ENCODE measurements at regions not wholly inside any gene's neighbourhood (a gene's known extent, or its start where the extent isn't known, plus 50 kb on each side); places are given as distances from the start of the nearest gene placed in this dataset.
"Not testable (repeated sequence)": the region's sequence is repeated elsewhere in the genome, so short reads cannot be mapped to it uniquely, and the experiment has no call there.

DNA sequence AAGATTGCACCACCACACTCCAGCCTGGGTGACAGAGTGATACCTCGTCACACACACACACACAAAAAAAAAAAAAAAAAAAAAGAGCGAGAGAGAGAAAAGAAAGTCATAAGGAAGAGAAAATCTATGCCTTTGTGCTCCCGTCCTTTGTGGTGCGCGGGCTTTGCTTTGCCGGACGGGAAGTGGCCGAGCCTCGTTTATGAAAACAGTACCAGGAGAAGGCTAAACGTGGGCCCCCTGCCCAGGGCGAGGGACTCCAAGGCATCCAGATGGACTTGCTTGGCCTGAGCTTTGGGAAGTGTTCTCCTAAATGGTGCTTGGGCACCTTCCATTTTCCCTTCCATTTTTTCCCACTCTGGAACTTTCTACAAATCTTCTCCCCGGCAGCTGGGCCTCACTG lies 109.3 kb upstream of the LRPAP1 start:
- H3K4me3 ChIP-seq (ENCODE audit: low read length in 2 of 2): no peak overlapping the region
- H3K9me3 ChIP-seq (ENCODE audit: control insufficient read depth in 2 of 2, low read length in 2 of 2): no peaks in the 10 kb centered on the region
- H3K27me3 ChIP-seq (ENCODE audit: control insufficient read depth in 2 of 2, insufficient read depth in 2 of 2, low read length in 2 of 2): peaks cover 0 to 3% of the 10 kb centered on the region in 2 donors
- H3K4me1 ChIP-seq (ENCODE audit: control insufficient read depth in 2 of 2, insufficient read depth in 2 of 2, low read length in 2 of 2): no peaks in the 10 kb centered on the region
- H3K27ac ChIP-seq (ENCODE audit: low read depth in 2 of 2, low read length in 2 of 2): no peak overlapping the region
- no peak overlapping the region for H3K9ac ChIP-seq (ENCODE audit: low read depth in 1 of 2, low read length in 2 of 2)
- H3K36me3 ChIP-seq (ENCODE audit: control insufficient read depth in 2 of 2, insufficient read depth in 2 of 2, low read length in 2 of 2): no peaks in the 10 kb centered on the region

GRCh38 chr4:3640587-3640962 lies 108.4 kb upstream of the LRPAP1 start:
- no peak overlapping the region for H3K9ac ChIP-seq (ENCODE audit: low read depth in 1 of 2, low read length in 2 of 2)
- no peak overlapping the region for H3K27ac ChIP-seq (ENCODE audit: low read depth in 2 of 2, low read length in 2 of 2)
- H3K36me3 ChIP-seq (ENCODE audit: control insufficient read depth in 2 of 2, insufficient read depth in 2 of 2, low read length in 2 of 2): no peaks in the 10 kb centered on the region
- no peaks in the 10 kb centered on the region for H3K4me1 ChIP-seq (ENCODE audit: control insufficient read depth in 2 of 2, insufficient read depth in 2 of 2, low read length in 2 of 2)
- no peaks in the 10 kb centered on the region for H3K27me3 ChIP-seq (ENCODE audit: control insufficient read depth in 2 of 2, insufficient read depth in 2 of 2, low read length in 2 of 2)
- no peak overlapping the region for H3K4me3 ChIP-seq (ENCODE audit: low read length in 2 of 2)
- no peaks in the 10 kb centered on the region for H3K9me3 ChIP-seq (ENCODE audit: control insufficient read depth in 2 of 2, low read length in 2 of 2)

- Histone ChIP-seq H3K27ac (ENCODE audit: low read depth in 2 of 2, low read length in 2 of 2) (no peak overlapping the region), H3K4me1 (ENCODE audit: control insufficient read depth in 2 of 2, insufficient read depth in 2 of 2, low read length in 2 of 2) (no peaks in the 10 kb centered on the region), H3K27me3 (ENCODE audit: control insufficient read depth in 2 of 2, insufficient read depth in 2 of 2, low read length in 2 of 2) (no peaks in the 10 kb centered on the region), H3K9me3 (ENCODE audit: control insufficient read depth in 2 of 2, low read length in 2 of 2) (no peaks in the 10 kb centered on the region), H3K36me3 (ENCODE audit: control insufficient read depth in 2 of 2, insufficient read depth in 2 of 2, low read length in 2 of 2) (no peaks in the 10 kb centered on the region), H3K9ac (ENCODE audit: low read depth in 1 of 2, low read length in 2 of 2) (no peak overlapping the region), H3K4me3 (ENCODE audit: low read length in 2 of 2) (no peak overlapping the region)
Measured at GRCh38 chr4:3639613-3640586, 107.7 kb upstream of the LRPAP1 start.

DNA sequence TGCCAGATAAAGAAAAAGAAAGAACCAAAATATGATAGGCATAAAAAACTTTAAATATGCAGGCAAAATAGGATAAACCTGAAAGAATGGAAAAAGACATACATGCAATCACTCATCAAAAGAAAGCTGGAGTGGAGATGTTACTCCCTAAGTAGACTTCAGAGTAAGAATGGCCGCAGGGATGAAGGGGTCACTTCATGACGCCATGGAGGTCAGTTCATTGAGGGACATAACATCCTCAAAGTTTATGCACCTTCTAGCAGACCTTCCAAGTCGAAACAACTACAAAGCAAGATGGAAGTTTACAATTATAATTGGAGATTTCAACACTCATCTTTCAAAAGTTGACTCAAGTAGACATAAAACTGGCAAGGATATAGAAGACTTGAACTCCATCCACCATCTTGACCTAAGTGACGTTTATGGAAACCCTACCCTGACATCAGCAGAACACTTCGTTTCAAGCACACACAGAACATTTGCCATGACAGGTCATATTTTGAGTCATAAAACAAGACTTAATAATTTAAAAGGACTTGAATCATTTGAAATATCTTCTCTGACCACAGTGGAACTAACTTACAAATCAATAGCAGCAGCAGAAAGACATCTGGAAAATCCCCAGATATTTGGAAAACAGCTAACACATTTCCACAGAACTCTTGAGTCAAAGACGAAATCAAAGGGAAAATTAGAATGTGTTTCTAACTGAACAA lies 106.0 kb upstream of the LRPAP1 start:
- Histone ChIP-seq H3K27ac (ENCODE audit: low read depth in 2 of 2, low read length in 2 of 2) (no peak overlapping the region), H3K9me3 (ENCODE audit: control insufficient read depth in 2 of 2, low read length in 2 of 2) (no peaks in the 10 kb centered on the region), H3K4me3 (ENCODE audit: low read length in 2 of 2) (no peak overlapping the region), H3K9ac (ENCODE audit: low read depth in 1 of 2, low read length in 2 of 2) (no peak overlapping the region), H3K36me3 (ENCODE audit: control insufficient read depth in 2 of 2, insufficient read depth in 2 of 2, low read length in 2 of 2) (no peaks in the 10 kb centered on the region), H3K4me1 (ENCODE audit: control insufficient read depth in 2 of 2, insufficient read depth in 2 of 2, low read length in 2 of 2) (peaks cover 0 to 2% of the 10 kb centered on the region in 2 donors), H3K27me3 (ENCODE audit: control insufficient read depth in 2 of 2, insufficient read depth in 2 of 2, low read length in 2 of 2) (no peaks in the 10 kb centered on the region)

DNA sequence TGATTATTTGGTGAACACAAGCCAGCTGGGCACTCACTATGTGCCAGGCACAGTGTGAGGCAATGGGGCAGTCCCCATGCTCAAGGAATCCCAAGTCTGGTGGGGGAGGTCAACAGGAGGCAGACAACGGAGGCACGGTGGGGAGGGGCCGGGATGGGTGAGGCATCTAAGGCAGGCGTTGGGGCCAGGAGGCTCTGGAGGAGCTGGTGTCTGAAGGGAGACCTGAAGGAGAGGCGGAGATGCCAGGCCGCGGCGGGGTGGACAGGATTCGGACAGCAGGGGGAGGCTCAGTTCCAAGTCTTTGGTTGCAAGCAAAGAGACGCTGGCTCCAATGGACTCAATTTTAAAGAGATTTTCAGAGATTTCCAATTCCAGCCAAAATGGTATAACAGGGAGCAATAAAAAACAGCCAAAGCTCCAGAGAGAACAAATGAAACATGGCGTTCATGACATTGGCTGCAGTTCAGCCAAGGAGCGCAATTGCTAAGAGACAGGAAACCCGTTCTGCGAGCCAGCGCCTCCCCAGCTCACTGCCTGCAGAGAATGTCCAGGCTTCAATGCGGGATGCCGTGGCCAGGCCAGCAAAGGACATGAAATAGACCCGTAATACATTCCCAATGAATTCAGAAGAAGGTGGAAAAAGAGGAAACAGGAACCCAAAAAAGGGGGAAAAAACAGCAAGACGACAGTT lies 105.2 kb upstream of the LRPAP1 start:
- Histone ChIP-seq H3K4me1 (ENCODE audit: control insufficient read depth in 2 of 2, insufficient read depth in 2 of 2, low read length in 2 of 2) (peaks cover 0 to 2% of the 10 kb centered on the region in 2 donors), H3K4me3 (ENCODE audit: low read length in 2 of 2) (no peak overlapping the region), H3K9me3 (ENCODE audit: control insufficient read depth in 2 of 2, low read length in 2 of 2) (no peaks in the 10 kb centered on the region), H3K27ac (ENCODE audit: low read depth in 2 of 2, low read length in 2 of 2) (no peak overlapping the region), H3K36me3 (ENCODE audit: control insufficient read depth in 2 of 2, insufficient read depth in 2 of 2, low read length in 2 of 2) (no peaks in the 10 kb centered on the region), H3K9ac (ENCODE audit: low read depth in 1 of 2, low read length in 2 of 2) (no peak overlapping the region), H3K27me3 (ENCODE audit: control insufficient read depth in 2 of 2, insufficient read depth in 2 of 2, low read length in 2 of 2) (no peaks in the 10 kb centered on the region)

DNA sequence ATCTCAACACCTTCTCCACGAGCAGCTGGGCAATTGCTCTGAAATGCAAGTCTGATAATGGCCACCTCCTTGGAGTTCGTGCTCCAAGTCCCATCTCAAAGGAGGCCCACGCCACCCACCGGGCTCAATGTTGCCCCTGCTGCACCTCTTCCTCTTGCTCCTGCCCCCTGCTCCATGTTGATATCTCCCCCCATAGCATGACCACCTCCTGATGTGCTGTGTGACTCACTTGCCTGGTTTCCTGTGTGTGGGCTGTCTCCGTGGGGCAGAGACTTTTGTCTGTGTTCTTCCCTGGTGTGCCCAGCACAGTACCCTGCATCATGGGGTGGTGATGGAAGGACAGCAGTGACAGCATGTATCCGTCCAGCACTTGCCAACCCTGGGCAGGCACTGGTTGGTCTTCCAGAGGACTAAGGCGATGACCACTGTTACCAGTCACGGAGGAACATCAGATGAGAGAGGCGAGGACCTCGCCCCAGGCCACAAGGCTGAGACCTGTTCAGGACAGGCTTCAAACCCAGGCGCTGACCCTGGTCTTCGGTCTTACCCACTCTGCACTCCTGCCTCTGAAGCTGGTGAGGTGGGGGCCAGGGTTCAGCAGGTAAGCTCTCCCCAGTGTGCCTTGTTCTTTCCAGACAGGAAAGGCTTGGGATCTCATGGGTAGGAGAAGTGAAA lies 104.6 kb upstream of the LRPAP1 start:
- Histone ChIP-seq H3K27ac (ENCODE audit: low read depth in 2 of 2, low read length in 2 of 2) (no peak overlapping the region), H3K9ac (ENCODE audit: low read depth in 1 of 2, low read length in 2 of 2) (no peak overlapping the region), H3K36me3 (ENCODE audit: control insufficient read depth in 2 of 2, insufficient read depth in 2 of 2, low read length in 2 of 2) (no peaks in the 10 kb centered on the region), H3K4me3 (ENCODE audit: low read length in 2 of 2) (no peak overlapping the region), H3K27me3 (ENCODE audit: control insufficient read depth in 2 of 2, insufficient read depth in 2 of 2, low read length in 2 of 2) (no peaks in the 10 kb centered on the region), H3K4me1 (ENCODE audit: control insufficient read depth in 2 of 2, insufficient read depth in 2 of 2, low read length in 2 of 2) (peaks cover 0 to 2% of the 10 kb centered on the region in 2 donors), H3K9me3 (ENCODE audit: control insufficient read depth in 2 of 2, low read length in 2 of 2) (no peaks in the 10 kb centered on the region)

DNA sequence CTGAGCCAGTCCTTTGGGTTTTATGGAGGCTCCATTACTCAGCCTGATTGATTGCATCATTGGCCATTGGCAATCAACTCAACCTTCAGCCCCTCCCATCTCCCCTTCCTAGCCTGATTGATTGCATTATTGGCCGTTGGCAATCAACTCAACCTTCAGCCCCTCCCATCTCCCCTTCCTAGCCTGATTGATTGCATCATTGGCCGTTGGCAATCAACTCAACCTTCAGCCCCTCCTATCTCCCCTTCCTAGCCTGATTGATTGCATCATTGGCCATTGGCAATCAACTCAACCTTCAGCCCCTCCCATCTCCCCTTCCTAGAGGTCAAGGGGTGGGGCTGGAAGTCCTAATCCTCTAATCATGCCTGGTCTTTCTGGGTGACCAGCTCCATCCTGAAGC lies 103.8 kb upstream of the LRPAP1 start:
- not testable (repeated sequence) for H3K4me1 ChIP-seq (ENCODE audit: control insufficient read depth in 2 of 2, insufficient read depth in 2 of 2, low read length in 2 of 2); H3K36me3 ChIP-seq (ENCODE audit: control insufficient read depth in 2 of 2, insufficient read depth in 2 of 2, low read length in 2 of 2); H3K9ac ChIP-seq (ENCODE audit: low read depth in 1 of 2, low read length in 2 of 2); H3K4me3 ChIP-seq (ENCODE audit: low read length in 2 of 2); H3K27me3 ChIP-seq (ENCODE audit: control insufficient read depth in 2 of 2, insufficient read depth in 2 of 2, low read length in 2 of 2); H3K27ac ChIP-seq (ENCODE audit: low read depth in 2 of 2, low read length in 2 of 2); H3K9me3 ChIP-seq (ENCODE audit: control insufficient read depth in 2 of 2, low read length in 2 of 2)

- H3K4me1 ChIP-seq (ENCODE audit: control insufficient read depth in 2 of 2, insufficient read depth in 2 of 2, low read length in 2 of 2): peaks cover 0 to 2% of the 10 kb centered on the region in 2 donors
- no peak overlapping the region for H3K4me3 ChIP-seq (ENCODE audit: low read length in 2 of 2)
- no peaks in the 10 kb centered on the region for H3K36me3 ChIP-seq (ENCODE audit: control insufficient read depth in 2 of 2, insufficient read depth in 2 of 2, low read length in 2 of 2)
- H3K27ac ChIP-seq (ENCODE audit: low read depth in 2 of 2, low read length in 2 of 2): peak overlapping the region; percentile 17 to 52
- no peaks in the 10 kb centered on the region for H3K9me3 ChIP-seq (ENCODE audit: control insufficient read depth in 2 of 2, low read length in 2 of 2)
- no peak overlapping the region for H3K9ac ChIP-seq (ENCODE audit: low read depth in 1 of 2, low read length in 2 of 2)
- no peaks in the 10 kb centered on the region for H3K27me3 ChIP-seq (ENCODE audit: control insufficient read depth in 2 of 2, insufficient read depth in 2 of 2, low read length in 2 of 2)
Measured at GRCh38 chr4:3634894-3635820, 102.9 kb upstream of the LRPAP1 start.

DNA sequence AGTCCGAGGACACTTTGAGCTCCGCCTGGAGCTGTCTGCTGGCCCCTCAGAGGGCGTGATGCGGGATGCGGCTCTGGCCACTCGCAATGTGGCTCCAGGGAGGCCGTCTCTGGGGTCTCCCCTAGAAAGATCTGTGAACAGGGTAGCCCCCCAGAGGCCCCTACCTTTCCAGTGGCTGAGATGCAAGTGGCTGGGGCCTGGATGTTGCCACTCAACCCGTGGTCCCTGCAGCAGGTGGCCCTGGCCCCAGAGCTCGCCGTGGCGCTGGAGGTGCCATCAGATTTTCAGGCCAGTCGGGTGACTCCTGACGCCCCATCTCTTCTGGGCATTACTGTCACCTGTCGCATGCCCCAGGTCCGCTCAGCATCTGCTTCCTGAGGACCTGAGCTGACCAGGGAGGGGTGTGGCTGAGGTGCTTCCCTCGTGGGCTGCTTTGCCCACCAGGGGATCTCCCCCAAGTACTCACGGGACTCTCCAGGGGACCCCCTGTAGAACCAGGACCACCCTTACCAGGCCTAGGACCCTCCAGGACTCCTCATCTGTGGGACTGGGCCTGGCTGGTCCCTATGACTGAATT lies 102.1 kb upstream of the LRPAP1 start:
- Histone ChIP-seq H3K9me3 (ENCODE audit: control insufficient read depth in 2 of 2, low read length in 2 of 2) (no peaks in the 10 kb centered on the region), H3K36me3 (ENCODE audit: control insufficient read depth in 2 of 2, insufficient read depth in 2 of 2, low read length in 2 of 2) (no peaks in the 10 kb centered on the region), H3K27me3 (ENCODE audit: control insufficient read depth in 2 of 2, insufficient read depth in 2 of 2, low read length in 2 of 2) (no peaks in the 10 kb centered on the region), H3K4me3 (ENCODE audit: low read length in 2 of 2) (no peak overlapping the region), H3K4me1 (ENCODE audit: control insufficient read depth in 2 of 2, insufficient read depth in 2 of 2, low read length in 2 of 2) (peaks cover 0 to 2% of the 10 kb centered on the region in 2 donors), H3K27ac (ENCODE audit: low read depth in 2 of 2, low read length in 2 of 2) (peak overlapping the region in 1 of 2 donors; percentile 52), H3K9ac (ENCODE audit: low read depth in 1 of 2, low read length in 2 of 2) (no peak overlapping the region)
